GM06990 (cell line): ENCODE measurements at regions not wholly inside any gene's neighbourhood (a gene's known extent, or its start where the extent isn't known, plus 50 kb on each side); places are given as distances from the start of the nearest gene placed in this dataset.

Experiments
- DNase-seq: peaks from one replicate; pipeline ENCODE4 v3.0.0-alpha.2; 2011; ENCODE audit not compliant: insufficient read length; ENCODE audit errors: extremely low read depth
- H3K27me3 ChIP-seq: replicated peaks from 2 replicates; pipeline ENCODE4 v1.6.0; 2011; ENCODE audit warnings: low read length; ENCODE audit not compliant: control insufficient read depth, insufficient read depth
- H3K36me3 ChIP-seq: 2 replicates; pipeline ENCODE4 v1.5.1; 2011; ENCODE audit warnings: low read length; ENCODE audit not compliant: control insufficient read depth, insufficient read depth
- H3K4me3 ChIP-seq: replicated peaks from 2 replicates; pipeline ENCODE4 v1.5.1; 2011; ENCODE audit warnings: low read depth, mild to moderate bottlenecking, control low read depth, low read length
- TF ChIP-seq, protein P1 (sequence below): IDR thresholded peaks from 2 replicates; pipeline ENCODE4 v1.5.1; 2011; ENCODE audit warnings: low read length, control low read depth, mild to moderate bottlenecking, inconsistent platforms; ENCODE audit not compliant: insufficient read depth, poor library complexity, severe bottlenecking

DNA sequence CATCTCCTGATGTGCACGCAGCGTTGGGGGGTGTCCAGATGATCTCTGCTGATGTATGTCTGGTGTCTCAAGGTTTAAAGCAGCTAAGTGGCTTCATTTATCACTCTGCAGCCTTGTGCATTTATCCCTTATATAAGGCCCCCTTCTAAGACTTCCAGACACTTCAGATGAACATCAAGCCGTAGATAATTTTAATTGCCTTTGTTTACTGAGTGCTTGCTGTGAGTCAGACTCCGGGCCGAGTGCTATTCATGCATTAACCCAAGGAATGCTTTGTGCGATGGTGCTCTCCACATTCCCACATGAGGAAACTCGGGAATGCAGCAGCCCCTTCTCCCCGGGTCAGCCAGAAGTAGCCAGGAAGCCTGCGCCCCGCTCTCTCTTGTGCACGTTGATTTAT lies 328.6 kb upstream of the COBL start:
- DNase-seq, result no peak
- Histone ChIP-seq H3K4me3 (no peak overlapping the region), H3K36me3 (no peaks in the 10 kb centered on the region), H3K27me3 (no peaks in the 10 kb centered on the region)
- TF ChIP-seq, protein P1, sequence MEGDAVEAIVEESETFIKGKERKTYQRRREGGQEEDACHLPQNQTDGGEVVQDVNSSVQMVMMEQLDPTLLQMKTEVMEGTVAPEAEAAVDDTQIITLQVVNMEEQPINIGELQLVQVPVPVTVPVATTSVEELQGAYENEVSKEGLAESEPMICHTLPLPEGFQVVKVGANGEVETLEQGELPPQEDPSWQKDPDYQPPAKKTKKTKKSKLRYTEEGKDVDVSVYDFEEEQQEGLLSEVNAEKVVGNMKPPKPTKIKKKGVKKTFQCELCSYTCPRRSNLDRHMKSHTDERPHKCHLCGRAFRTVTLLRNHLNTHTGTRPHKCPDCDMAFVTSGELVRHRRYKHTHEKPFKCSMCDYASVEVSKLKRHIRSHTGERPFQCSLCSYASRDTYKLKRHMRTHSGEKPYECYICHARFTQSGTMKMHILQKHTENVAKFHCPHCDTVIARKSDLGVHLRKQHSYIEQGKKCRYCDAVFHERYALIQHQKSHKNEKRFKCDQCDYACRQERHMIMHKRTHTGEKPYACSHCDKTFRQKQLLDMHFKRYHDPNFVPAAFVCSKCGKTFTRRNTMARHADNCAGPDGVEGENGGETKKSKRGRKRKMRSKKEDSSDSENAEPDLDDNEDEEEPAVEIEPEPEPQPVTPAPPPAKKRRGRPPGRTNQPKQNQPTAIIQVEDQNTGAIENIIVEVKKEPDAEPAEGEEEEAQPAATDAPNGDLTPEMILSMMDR, result no peak

DNA sequence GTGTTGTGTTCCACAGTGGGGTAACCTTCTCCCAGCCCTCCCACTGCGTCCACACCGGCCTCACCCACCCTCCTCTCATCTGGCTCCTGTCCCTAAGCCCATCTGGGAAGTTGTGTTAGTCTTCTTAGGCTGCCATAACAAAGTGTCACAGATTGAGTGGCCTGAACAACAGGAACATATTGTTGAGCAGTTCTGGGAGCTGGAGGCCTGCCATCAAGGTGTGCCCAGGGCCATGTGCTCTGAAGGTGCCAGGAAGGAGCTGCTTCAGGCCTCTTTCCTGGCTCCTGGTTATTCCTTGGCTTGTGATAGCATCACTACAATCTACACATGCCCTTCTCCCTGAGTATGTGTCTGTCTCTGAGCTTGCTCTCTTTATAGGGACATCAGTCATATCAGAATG lies 327.6 kb upstream of the COBL start:
- H3K4me3 ChIP-seq, result no peak overlapping the region
- H3K36me3 ChIP-seq, result no peaks in the 10 kb centered on the region
- TF ChIP-seq, protein P1, result no peak
- DNase-seq, result no peak
- no peaks in the 10 kb centered on the region for H3K27me3 ChIP-seq

DNA sequence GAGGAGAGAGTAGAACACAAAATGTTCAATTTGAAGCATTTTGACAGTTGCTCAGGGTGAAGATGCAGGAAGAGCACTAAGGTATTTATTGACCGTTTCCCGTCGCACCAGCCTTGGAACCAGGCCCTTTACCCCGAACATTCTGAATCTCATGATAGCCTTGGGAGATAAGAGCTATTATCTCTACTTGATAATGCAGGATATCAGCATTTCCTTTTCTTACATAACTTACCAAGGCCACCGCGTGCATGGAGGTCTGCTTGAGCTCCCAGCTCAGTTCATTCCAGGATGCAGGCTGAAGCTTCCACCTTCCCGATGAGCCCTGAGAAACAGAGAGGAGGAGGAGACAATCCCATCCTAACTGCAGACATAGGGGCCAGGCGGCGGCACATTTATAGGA lies 324.2 kb upstream of the COBL start:
- no peak for DNase-seq
- TF ChIP-seq, protein P1, result no peak
- H3K36me3 ChIP-seq, result no peaks in the 10 kb centered on the region
- H3K27me3 ChIP-seq, result no peaks in the 10 kb centered on the region
- no peak overlapping the region for H3K4me3 ChIP-seq

- Histone ChIP-seq H3K4me3 (no peak overlapping the region), H3K36me3 (no peaks in the 10 kb centered on the region), H3K27me3 (no peaks in the 10 kb centered on the region)
- TF ChIP-seq, protein P1, result no peak
- DNase-seq, result no peak
Measured at GRCh38 chr7:51639661-51640334, 323.2 kb upstream of the COBL start.

- DNase-seq, result no peak
- no peaks in the 10 kb centered on the region for H3K36me3 ChIP-seq
- H3K4me3 ChIP-seq, result no peak overlapping the region
- no peaks in the 10 kb centered on the region for H3K27me3 ChIP-seq
- TF ChIP-seq, protein P1, result no peak
Measured at GRCh38 chr7:51636503-51636902, 319.9 kb upstream of the COBL start.

- Histone ChIP-seq H3K27me3 (no peaks in the 10 kb centered on the region), H3K36me3 (no peaks in the 10 kb centered on the region), H3K4me3 (no peak overlapping the region)
- TF ChIP-seq, protein P1, result no peak
- DNase-seq, result no peak
Measured at GRCh38 chr7:51635775-51636174, 319.2 kb upstream of the COBL start.
